HG03558 (cell line): ENCODE measurements at regions not wholly inside any gene's neighbourhood (a gene's known extent, or its start where the extent isn't known, plus 50 kb on each side); places are given as distances from the start of the nearest gene placed in this dataset.
"Not testable (repeated sequence)": the region's sequence is repeated elsewhere in the genome, so short reads cannot be mapped to it uniquely, and the experiment has no call there.

Experiments
- ATAC-seq: cut with Tn5 transposase; IDR thresholded peaks from one replicate; pipeline ENCODE4 v1.9.1; 2021; ENCODE audit warnings: moderate number of reproducible peaks; ENCODE audit not compliant: unreplicated experiment; ENCODE audit errors: extremely low read depth

- ATAC-seq, result no peak
These were observed 246.9 kb downstream of the ACKR3 start for GRCh38 chr2:236816197-236817170.

- no peak for ATAC-seq
These were observed 248.8 kb downstream of the ACKR3 start for GRCh38 chr2:236818281-236819045.

DNA sequence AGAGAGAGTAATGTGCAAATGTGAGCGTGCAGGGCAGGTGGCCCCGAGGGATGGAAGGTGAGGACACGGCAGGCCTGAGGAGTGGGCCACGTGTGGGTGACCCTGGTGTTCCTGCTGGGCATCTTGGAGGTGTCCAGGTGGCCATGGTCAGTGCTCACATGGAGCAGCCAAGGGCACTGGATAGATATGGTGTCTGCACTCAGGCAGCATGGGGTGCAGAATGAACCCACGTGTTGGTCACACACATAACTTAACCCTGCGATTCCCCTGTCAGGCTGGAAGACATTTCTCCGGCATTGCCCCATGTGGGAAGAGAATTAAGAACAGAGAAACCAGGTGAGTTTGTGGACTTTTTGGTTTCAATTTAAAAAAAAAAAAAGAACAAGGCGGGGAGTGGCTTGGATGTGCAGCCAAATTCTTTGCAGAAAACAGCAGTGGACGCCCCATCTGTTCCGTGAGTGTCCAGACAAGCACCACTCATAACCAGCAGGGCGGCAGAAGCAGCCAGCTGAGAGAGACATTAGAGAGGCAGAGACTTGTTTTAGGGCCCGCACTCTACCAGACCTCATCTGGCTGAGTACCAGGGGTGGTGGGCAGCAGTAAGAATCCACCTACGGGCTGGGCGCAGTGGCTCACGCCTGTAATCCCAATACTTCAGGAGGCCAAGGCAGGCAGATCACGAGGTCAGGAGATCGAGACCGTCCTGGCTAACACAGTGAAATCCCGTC lies 249.8 kb downstream of the ACKR3 start:
- ATAC-seq, result no peak

GRCh38 chr2:236820763-236821344 lies 251.2 kb downstream of the ACKR3 start:
- no peak for ATAC-seq

- ATAC-seq, result no peak
These were observed 253.5 kb downstream of the ACKR3 start for GRCh38 chr2:236823041-236823629.

- ATAC-seq, result no peak
These were observed 254.3 kb downstream of the ACKR3 start for GRCh38 chr2:236823963-236824362.

- ATAC-seq, result no peak
These were observed 255.2 kb downstream of the ACKR3 start for GRCh38 chr2:236824836-236825235.

- no peak for ATAC-seq
These were observed 256.4 kb downstream of the ACKR3 start for GRCh38 chr2:236825989-236826510.

DNA sequence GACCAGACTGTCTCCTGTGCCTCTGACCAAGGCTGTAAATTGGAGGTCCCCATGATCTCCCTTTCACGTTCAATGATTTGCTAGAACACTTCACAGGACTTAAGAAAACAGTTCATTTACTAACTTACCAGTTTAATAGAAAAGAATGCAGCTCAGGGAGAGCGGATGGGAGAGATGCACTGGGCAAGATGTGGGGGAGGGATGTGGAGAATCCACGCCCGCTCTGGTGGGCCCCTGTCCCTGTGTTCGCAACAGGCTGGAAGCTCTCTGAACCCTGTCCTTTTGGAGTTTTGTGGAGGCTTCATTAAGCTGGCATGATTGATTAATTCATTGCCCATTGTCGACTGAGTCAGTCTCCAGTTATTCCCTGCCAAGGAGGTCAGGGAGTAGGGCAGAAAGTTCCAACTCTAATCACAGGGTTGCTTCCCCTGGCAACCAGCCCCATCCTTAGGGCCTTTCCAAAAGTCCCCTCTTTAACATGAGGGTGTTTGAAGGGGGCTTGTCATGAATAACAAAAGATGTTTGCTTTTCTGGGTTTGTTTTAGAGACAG lies 257.1 kb downstream of the ACKR3 start:
- no peak for ATAC-seq

DNA sequence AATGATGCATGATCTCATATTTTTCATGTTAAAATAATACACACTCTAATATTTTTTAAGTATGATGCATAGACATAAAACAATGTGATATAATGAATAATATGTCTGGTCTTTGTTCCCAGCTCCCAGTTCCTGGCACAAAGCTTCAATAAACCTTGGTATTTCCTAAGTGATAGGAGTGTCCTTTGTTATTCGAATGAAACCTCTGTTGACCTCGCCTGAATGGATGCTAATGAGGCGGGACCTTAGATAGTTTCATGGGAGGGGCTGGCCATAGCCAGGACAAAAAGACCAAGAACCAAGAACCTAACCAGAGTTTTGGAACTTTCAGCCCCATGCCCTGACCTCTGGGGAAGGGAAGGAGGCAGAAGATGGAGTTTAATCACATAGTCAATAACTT lies 257.7 kb upstream of the COPS8 start:
- no peak for ATAC-seq

GRCh38 chr2:236828820-236829219 lies 256.9 kb upstream of the COPS8 start:
- ATAC-seq, result no peak

- no peak for ATAC-seq
These were observed 254.8 kb upstream of the COPS8 start for GRCh38 chr2:236830926-236831325.

DNA sequence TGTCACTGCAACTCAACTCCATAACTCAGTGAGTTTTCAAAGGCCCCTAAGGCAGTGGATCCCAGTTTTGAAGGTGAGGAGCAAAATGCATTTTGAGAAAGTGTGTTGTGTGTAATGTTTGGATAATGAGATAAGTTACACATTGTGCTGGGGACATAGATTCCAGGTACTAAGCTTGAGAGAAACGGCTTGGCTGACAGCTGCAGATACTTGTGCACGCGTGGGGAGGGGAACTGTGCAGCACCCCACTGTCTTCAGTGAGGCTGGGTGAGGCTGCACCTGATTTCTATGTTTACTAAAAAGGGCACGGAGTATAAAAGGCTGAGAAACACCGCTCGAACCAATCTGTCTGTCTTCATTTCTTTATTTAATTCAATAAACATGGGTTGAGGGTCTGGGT lies 254.0 kb upstream of the COPS8 start:
- ATAC-seq, result no peak

- no peak for ATAC-seq
These were observed 252.1 kb upstream of the COPS8 start for GRCh38 chr2:236833501-236834073.

DNA sequence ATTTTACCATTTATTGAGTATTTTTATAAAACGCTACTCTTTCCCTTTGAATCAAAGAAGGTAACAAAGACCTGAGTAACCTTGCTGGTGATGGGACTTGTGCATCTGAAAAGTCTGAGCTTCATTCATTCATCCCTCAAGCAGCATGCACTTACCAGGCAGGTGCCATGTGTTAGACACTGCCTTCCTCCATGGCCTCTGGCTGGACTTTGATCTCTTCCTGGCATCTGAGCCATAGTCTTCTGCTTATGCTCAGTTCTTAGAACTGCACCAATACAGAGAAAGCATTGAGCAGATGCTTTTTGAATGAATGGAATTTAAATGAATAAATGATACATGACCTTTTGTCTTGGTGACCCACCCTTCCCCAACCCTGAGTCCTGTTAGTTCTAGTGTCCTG lies 251.4 kb upstream of the COPS8 start:
- no peak for ATAC-seq

GRCh38 chr2:236835307-236836024 lies 250.2 kb upstream of the COPS8 start:
- ATAC-seq, result no peak

- not testable (repeated sequence) for ATAC-seq
These were observed 249.7 kb upstream of the COPS8 start for GRCh38 chr2:236836028-236836427.

DNA sequence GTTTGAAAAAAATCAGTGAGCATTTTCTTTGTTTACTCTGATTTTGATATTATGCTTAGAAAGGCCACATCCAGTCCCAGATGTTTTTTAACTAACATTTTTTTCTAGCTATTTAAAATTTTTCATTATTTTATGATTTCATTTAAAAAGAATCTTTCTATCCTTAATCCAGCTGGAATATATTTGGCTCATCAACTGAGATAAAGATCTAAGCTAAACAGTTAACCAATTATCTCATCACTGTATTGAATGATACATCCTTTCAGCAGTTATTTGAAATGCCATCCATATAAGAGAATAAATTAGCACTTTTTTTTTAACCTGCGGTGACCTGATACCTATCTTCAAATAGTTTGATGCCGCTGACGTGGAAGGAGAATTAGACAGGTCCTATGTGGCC lies 245.5 kb upstream of the COPS8 start:
- ATAC-seq, result no peak
